GOT3 (cell line): ENCODE measurements at regions not wholly inside any gene's neighbourhood (a gene's known extent, or its start where the extent isn't known, plus 50 kb on each side); places are given as distances from the start of the nearest gene placed in this dataset.

Experiments
- DNase-seq: peaks from one replicate; lab custom pipeline; 2025; ENCODE audit warnings: mixed read lengths; lab: John Stamatoyannopoulos, UW

GRCh38 chr18:77910347-77910746, 660.7 kb downstream of the GALR1 start:
- DNase-seq = no peak

GRCh38 chr18:77911971-77912605, 662.4 kb downstream of the GALR1 start:
- DNase-seq = no peak

- no peak for DNase-seq
These were observed 669.1 kb downstream of the GALR1 start for GRCh38 chr18:77918730-77919129.

- DNase-seq = no peak
These were observed 670.3 kb downstream of the GALR1 start for GRCh38 chr18:77919923-77920322.

GRCh38 chr18:77935342-77935741, 685.7 kb downstream of the GALR1 start:
- no peak for DNase-seq

- DNase-seq = no peak
These were observed 690.9 kb downstream of the GALR1 start for GRCh38 chr18:77940566-77940965.

GRCh38 chr18:77944533-77944932, 694.9 kb downstream of the GALR1 start:
- no peak for DNase-seq

- no peak for DNase-seq
These were observed 698.9 kb downstream of the GALR1 start for GRCh38 chr18:77948567-77948966.

- DNase-seq = no peak
These were observed 699.8 kb downstream of the GALR1 start for GRCh38 chr18:77949355-77949973.

GRCh38 chr18:77959248-77959647, 709.6 kb downstream of the GALR1 start:
- DNase-seq = no peak

GRCh38 chr18:77960791-77961410, 711.3 kb downstream of the GALR1 start:
- DNase-seq = no peak

- DNase-seq = no peak
These were observed 717.4 kb downstream of the GALR1 start for GRCh38 chr18:77967071-77967470.

GRCh38 chr18:77967791-77968190, 718.1 kb downstream of the GALR1 start:
- no peak for DNase-seq

GRCh38 chr18:77969972-77970371, 720.3 kb downstream of the GALR1 start:
- DNase-seq = no peak

GRCh38 chr18:77970814-77971213, 721.2 kb downstream of the GALR1 start:
- DNase-seq = no peak

GRCh38 chr18:77973745-77974144, 724.1 kb downstream of the GALR1 start:
- DNase-seq = no peak

- DNase-seq = no peak
These were observed 724.7 kb downstream of the GALR1 start for GRCh38 chr18:77974329-77974728.

- no peak for DNase-seq
These were observed 727.7 kb downstream of the GALR1 start for GRCh38 chr18:77977331-77977730.

- DNase-seq = no peak
These were observed 730.6 kb downstream of the GALR1 start for GRCh38 chr18:77980275-77980674.

- DNase-seq = no peak
These were observed 732.2 kb downstream of the GALR1 start for GRCh38 chr18:77981874-77982273.

GRCh38 chr18:77983270-77983669, 733.6 kb downstream of the GALR1 start:
- DNase-seq = no peak

GRCh38 chr18:77984178-77984577, 734.5 kb downstream of the GALR1 start:
- DNase-seq = no peak

GRCh38 chr18:77984833-77985232, 735.2 kb downstream of the GALR1 start:
- no peak for DNase-seq
